ENCODE measurements at regions not wholly inside any gene's neighbourhood (a gene's known extent, or its start where the extent isn't known, plus 50 kb on each side); places are given as distances from the start of the nearest gene placed in this dataset.

GRCh38 chr14:48974994-48975393 is 611.2 kb downstream of the RPS29 start:
- FAIRE-seq: no peak

- FAIRE-seq: no peak
Observed at GRCh38 chr14:48973151-48973550, 613.0 kb downstream of the RPS29 start.

- FAIRE-seq: no peak
Observed at GRCh38 chr14:48970943-48971342, 615.2 kb downstream of the RPS29 start.

- FAIRE-seq: no peak
Observed at GRCh38 chr14:48967419-48967818, 618.8 kb downstream of the RPS29 start.

GRCh38 chr14:48963231-48963790 is 622.9 kb downstream of the RPS29 start:
- no peak for FAIRE-seq

- FAIRE-seq: no peak
Observed at GRCh38 chr14:48957486-48957885, 628.7 kb downstream of the RPS29 start.

GRCh38 chr14:48955857-48956256 is 630.3 kb downstream of the RPS29 start:
- FAIRE-seq: no peak

- FAIRE-seq: no peak
Observed at GRCh38 chr14:48954446-48954845, 631.7 kb downstream of the RPS29 start.

- FAIRE-seq: no peak
Observed at GRCh38 chr14:48944809-48945208, 641.4 kb downstream of the RPS29 start.

GRCh38 chr14:48943913-48944312 is 642.3 kb downstream of the RPS29 start:
- FAIRE-seq: no peak

GRCh38 chr14:48937541-48938195 is 648.5 kb downstream of the RPS29 start:
- FAIRE-seq: no peak

GRCh38 chr14:48936849-48937248 is 649.3 kb downstream of the RPS29 start:
- FAIRE-seq: no peak

- FAIRE-seq: no peak
Observed at GRCh38 chr14:48936362-48936761, 649.8 kb downstream of the RPS29 start.

GRCh38 chr14:48925184-48925583 is 661.0 kb downstream of the RPS29 start:
- no peak for FAIRE-seq

GRCh38 chr14:48914921-48915320 is 671.3 kb downstream of the RPS29 start:
- FAIRE-seq: no peak

- no peak for FAIRE-seq
Observed at GRCh38 chr14:48914382-48914781, 671.8 kb downstream of the RPS29 start.

- FAIRE-seq: no peak
Observed at GRCh38 chr14:48900565-48900964, 685.6 kb downstream of the RPS29 start.

- no peak for FAIRE-seq
Observed at GRCh38 chr14:48890333-48890732, 695.8 kb downstream of the RPS29 start.

- FAIRE-seq: no peak
Observed at GRCh38 chr14:48876806-48877340, 709.3 kb downstream of the RPS29 start.

- no peak for FAIRE-seq
Observed at GRCh38 chr14:48874711-48875110, 711.5 kb downstream of the RPS29 start.

GRCh38 chr14:48857366-48857765 is 728.8 kb downstream of the RPS29 start:
- no peak for FAIRE-seq

GRCh38 chr14:48853159-48853558 is 733.0 kb downstream of the RPS29 start:
- no peak for FAIRE-seq

GRCh38 chr14:48849741-48850322 is 736.3 kb downstream of the RPS29 start:
- FAIRE-seq: no peak

GRCh38 chr14:48842785-48843184 is 743.4 kb downstream of the RPS29 start:
- FAIRE-seq: no peak

All from islet of Langerhans (tissue), 1 donor.